GM18861 (cell line): ENCODE measurements at regions not wholly inside any gene's neighbourhood (a gene's known extent, or its start where the extent isn't known, plus 50 kb on each side); places are given as distances from the start of the nearest gene placed in this dataset.
"Not testable (repeated sequence)": the region's sequence is repeated elsewhere in the genome, so short reads cannot be mapped to it uniquely, and the experiment has no call there.

Experiments used
- ATAC-seq: cut with Tn5 transposase; IDR thresholded peaks from one replicate; pipeline ENCODE4 v1.9.1; 2021; ENCODE audit not compliant: unreplicated experiment

- ATAC-seq = no peak
These were observed 870.6 kb downstream of the TMEM121 start for GRCh38 chr14:106396999-106397398.

GRCh38 chr14:106398931-106399331 lies 872.5 kb downstream of the TMEM121 start:
- ATAC-seq = not testable (repeated sequence)

- ATAC-seq = not testable (repeated sequence)
These were observed 874.9 kb downstream of the TMEM121 start for GRCh38 chr14:106401316-106401715.

DNA sequence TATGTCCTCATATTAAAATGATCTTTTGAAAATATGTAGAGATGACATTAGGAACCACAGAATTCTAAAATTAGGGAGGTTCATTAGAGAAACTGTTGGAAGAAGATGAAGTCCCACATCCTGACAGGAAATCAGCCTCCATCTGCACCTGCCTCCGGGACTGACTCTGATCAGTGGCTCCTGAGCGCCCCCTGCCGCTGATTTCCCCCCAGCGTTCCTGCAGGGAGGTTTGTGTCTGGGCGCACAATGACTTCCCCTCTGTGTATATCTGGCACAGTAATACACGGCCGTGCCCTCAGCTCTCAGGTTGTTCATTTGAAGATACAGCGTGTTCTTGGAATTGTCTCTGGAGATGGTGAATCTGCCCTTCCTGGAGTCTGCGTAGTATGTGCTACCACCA lies 883.8 kb downstream of the TMEM121 start:
- ATAC-seq = not testable (repeated sequence)

DNA sequence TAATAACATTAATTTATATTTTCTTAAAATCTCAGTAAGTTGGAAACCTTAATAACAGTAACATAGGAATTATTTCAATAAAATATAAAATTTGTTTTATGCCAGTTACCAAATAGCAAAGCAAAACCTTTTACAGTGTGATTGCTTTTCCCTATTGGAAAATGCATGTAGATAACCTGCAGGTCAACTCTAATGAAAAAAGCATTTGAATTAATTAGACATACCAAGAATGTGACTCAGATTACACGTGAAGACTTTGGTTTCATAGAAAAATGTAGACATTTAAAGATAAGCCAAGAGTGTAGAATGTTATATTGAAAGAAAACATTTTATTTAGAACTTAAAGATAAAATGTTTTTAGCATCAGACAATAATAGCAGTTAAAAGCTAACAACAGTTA lies 888.1 kb downstream of the TMEM121 start:
- ATAC-seq = no peak

- ATAC-seq = peak; percentile 63
These were observed 891.1 kb downstream of the TMEM121 start for GRCh38 chr14:106417224-106418049.

- ATAC-seq = no peak
These were observed 893.1 kb downstream of the TMEM121 start for GRCh38 chr14:106419376-106419965.

DNA sequence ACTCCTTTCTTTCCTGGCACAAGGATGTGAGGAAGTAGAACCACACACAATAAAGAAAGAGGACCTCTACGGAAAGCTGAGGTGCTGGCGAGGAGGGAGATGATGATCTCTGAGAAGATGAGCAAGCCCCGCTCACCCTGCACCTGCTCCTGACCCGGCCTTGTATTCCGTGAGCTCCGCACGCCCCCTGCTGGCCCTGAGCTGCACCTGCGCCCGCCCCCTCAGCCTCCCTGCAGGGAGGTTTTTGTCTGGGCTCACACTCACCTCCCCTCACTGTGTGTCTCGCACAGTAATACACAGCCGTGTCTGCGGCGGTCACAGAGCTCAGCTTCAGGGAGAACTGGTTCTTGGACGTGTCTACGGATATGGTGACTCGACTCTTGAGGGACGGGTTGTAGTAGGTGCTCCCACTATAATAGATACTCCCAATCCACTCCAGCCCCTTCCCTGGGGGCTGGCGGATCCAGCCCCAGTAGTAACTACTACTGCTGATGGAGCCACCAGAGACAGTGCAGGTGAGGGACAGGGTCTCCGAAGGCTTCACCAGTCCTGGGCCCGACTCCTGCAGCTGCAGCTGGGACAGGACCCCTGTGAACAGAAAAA lies 895.1 kb downstream of the TMEM121 start:
- not testable (repeated sequence) for ATAC-seq

GRCh38 chr14:106422066-106422465 lies 895.7 kb downstream of the TMEM121 start:
- no peak for ATAC-seq

- ATAC-seq = not testable (repeated sequence)
These were observed 898.8 kb downstream of the TMEM121 start for GRCh38 chr14:106425150-106425549.

DNA sequence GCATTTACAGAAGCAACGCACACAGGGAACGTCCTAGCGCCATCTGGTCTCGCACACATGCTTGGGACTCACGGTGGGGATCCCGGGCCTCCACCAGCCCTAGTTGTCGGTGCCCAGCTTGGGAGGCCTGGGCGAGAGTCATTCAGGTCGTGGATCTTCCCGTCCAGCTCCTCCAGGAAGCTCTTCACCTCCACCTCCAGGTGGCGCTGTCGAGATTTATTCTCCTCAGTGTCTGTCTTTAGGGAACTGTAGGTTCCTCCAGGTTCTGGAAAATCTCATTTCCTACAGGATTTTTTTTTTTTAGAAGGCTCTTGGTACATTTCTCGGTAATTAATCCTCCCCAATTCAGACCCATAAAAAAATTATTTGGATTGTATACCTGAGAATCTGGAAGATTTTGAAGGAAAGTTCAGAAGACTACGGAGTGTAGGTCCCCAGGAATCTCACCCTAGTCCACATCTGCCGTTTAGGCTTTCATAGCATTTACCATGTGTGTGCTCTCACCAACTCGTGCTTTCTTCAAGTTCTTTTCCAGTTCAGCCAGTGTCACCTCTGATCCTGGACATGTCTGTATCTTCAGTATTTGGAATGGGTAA lies 910.0 kb downstream of the TMEM121 start:
- ATAC-seq = no peak

- no peak for ATAC-seq
These were observed 916.5 kb downstream of the TMEM121 start for GRCh38 chr14:106442857-106443256.

DNA sequence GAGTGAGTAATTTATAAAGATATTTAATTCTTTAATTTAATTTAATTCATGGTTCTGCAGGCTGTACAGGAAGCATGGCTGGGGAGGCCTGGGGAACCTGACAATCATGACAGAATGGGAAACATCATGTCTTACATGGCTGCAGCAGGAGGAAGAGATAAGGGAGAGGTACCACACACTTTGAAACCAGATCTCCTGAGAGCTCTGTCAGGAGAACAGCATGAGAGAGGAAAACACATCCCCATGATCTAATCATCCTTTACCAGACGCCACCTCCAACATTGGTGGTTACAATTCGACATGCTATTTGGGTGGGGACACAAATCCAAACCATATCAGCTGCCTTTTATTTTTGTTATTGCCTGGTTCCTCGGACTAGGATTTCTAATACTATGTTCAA lies 928.6 kb downstream of the TMEM121 start:
- no peak for ATAC-seq

DNA sequence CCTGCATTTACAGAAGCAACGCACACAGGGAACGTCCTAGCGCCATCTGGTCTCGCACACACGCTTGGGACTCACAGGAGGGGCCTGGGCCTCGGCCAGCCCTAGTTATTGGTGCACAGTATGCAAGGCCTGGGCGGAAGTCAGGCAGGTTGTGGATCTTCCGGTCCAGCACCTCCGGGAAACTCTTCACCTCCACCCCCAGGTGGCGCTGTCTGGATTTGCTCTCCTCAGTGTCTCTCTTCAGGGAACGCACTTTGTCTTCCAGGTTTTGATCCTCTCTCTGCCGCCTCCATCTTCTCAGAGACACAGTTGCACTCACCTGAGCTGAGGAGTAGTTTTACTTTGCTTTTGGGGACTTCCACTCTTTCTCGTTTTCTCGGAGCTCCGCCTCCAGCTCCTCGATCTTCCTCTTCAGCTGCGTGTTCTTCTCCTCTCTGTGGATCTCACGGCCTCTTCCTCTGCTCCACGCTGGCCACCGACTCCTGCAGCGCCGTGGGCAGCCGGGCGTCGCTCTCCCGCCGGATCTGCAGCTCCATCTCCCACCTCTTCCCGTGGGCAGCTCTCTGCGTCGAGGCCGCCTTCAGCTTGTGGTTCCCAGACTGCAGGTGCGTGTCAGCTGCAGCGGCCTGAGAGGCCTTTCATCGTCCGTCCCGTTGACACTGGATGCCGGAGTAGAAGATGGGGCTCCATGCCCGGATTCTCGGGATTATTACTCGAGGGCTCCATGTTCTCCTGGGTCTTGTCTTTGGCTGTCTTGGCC lies 933.8 kb downstream of the TMEM121 start:
- no peak for ATAC-seq

- no peak for ATAC-seq
These were observed 934.5 kb downstream of the TMEM121 start for GRCh38 chr14:106460916-106461315.

- not testable (repeated sequence) for ATAC-seq
These were observed 940.1 kb downstream of the TMEM121 start for GRCh38 chr14:106466483-106466882.

DNA sequence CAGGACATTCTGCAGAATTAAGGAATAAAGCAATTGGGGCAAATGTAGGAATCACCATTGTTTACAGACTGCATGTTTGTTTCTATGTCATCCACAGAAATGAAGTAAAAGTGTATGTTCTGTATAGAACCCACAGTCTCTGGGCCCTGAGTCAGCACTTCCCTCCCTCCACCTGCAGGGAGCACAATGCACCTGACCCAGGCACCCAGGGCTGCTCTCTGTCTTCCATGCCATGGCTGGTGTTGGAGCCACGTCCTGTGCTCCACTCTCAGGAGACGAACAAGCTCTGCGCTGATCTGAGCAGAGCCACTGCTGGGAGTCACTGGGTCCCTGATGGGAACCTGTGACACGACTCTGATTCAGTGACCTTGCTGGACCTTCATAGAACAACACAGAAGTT lies 942.5 kb downstream of the TMEM121 start:
- not testable (repeated sequence) for ATAC-seq

- not testable (repeated sequence) for ATAC-seq
These were observed 943.6 kb downstream of the TMEM121 start for GRCh38 chr14:106470028-106470427.

GRCh38 chr14:106474261-106475028 lies 948.1 kb downstream of the TMEM121 start:
- ATAC-seq = not testable (repeated sequence)

DNA sequence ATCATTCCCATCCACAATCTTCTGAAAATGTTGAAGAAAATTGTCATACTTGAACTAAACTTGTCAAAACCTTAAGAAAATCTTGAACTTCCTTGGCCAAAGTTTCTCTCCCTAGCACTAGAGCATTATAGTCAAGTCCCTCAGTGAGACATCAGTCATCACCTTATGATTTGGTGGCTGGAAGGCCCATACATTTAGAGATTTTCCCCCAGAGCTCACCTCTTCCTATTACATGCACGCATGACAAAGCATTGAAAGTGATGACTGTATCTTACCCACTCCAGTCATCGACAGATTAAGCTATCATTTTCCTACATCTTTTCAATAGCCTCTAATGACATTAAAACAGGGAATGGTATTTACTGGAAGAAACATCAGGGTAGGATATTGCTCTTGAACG lies 948.8 kb downstream of the TMEM121 start:
- ATAC-seq = not testable (repeated sequence)
